Psoas muscle (tissue), 7 donors: ENCODE measurements at regions not wholly inside any gene's neighbourhood (a gene's known extent, or its start where the extent isn't known, plus 50 kb on each side); places are given as distances from the start of the nearest gene placed in this dataset.
"Not testable (repeated sequence)": the region's sequence is repeated elsewhere in the genome, so short reads cannot be mapped to it uniquely, and the experiment has no call there.

Experiments
- ATAC-seq, 4 donors: fragments of 200-7000 bp; cut with Tn5 transposase; one replicate each; pipeline ENCODE4 v1.9.1; 2020; ENCODE audit warnings: moderate library complexity in 3 of 4, mild to moderate bottlenecking in 2 of 4
- DNase-seq, 2 donors: peaks; one replicate each; pipeline ENCODE4 v3.0.0-alpha.2; 2020
- H3K27ac ChIP-seq: fragments of 200-600 bp; one replicate; pipeline ENCODE4 v1.8.0; 2022
- H3K27me3 ChIP-seq, 3 donors: fragments of 200-600 bp in 1 of 3; one replicate each; pipeline versions ENCODE4 v1.6.1 to v1.8.0; 2013 to 2022; ENCODE audit warnings: low read length in 2 of 3, mild to moderate bottlenecking in 2 of 3, moderate library complexity in 1 of 3; ENCODE audit not compliant: insufficient read depth in 3 of 3
- H3K36me3 ChIP-seq, 2 donors: fragments of 200-600 bp in 1 of 2; one replicate each; pipeline versions ENCODE4 v1.6.1 to v1.8.0; 2013 to 2022; ENCODE audit warnings: low read depth in 1 of 2, mild to moderate bottlenecking in 1 of 2, moderate library complexity in 1 of 2; ENCODE audit not compliant: insufficient read depth in 1 of 2
- H3K4me1 ChIP-seq: fragments of 200-600 bp; one replicate; pipeline ENCODE4 v1.8.0; 2022
- H3K4me3 ChIP-seq: fragments of 200-600 bp; one replicate; pipeline ENCODE4 v1.8.0; 2022; ENCODE audit warnings: mild to moderate bottlenecking
- H3K9me3 ChIP-seq: fragments of 200-600 bp; one replicate; pipeline ENCODE4 v1.8.0; 2022
- WGBS, 3 donors: extraction: QIAGEN DNeasy Blood & Tissue Kit; methylation state at CpG; one replicate each; pipeline versions ENCODE4 v1.1.6 to v1.1.7; 2013; 5-methylcytosine and 5-hydroxymethylcytosine counted together
- intact Hi-C, 2 donors: fragments of 100-400 bp; cut with DNase I; formaldehyde crosslinking; loops; one replicate each; pipeline versions ENCODE4 v1.11.0 to v1.14.2; 2022
- TF ChIP-seq, protein P1 (sequence below): fragments of 200-600 bp; IDR thresholded peaks from one replicate; pipeline ENCODE4 v1.8.0; 2022; ENCODE audit warnings: antibody characterized with exemption
- donor health status: healthy with polysubstance abuse.
- donor health status: DM: no; HTN: no; CAD: no; lungs with moderate emphysema.
- donor health status: Bipolar disorder and iron deficiency.
- donor health status: healthy.
- donor health status: DM: yes; HTN: yes; CAD: no.
- donor health status: DM: no; HTN: no; CAD: no.
- donor health status: DM: yes; HTN: yes; CAD: no.

DNA sequence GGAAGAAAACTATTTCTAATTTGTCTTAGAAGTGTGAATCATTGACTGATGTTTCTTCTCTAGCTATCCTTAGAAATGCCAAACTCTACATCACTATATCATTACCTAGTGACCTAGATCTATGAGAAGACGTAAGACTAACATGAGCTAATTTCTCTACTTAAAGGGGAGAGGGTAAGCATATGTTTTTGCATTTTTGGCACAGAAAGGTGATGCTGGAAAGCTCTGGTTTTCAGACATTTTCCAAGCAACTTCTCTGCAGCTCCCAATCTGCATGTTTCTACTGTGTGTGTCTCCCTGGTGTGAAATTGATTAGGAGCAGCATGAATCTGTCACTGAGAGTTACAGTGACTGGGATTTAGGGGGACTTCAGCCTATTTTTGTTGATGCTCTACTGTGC lies 235.2 kb upstream of the LINC00305 start:
- intact Hi-C loops: no loop called here
- ATAC-seq (no peak), DNase-seq (no peak)
- no peak overlapping the region for H3K4me3 ChIP-seq
- H3K27ac ChIP-seq: no peak overlapping the region
- 30 to 38% (median 36%) methylated on average over 1 of the region's 1 CpG for WGBS, 3 donors
- H3K27me3 ChIP-seq: no peaks in the 10 kb centered on the region
- TF ChIP-seq, protein P1, sequence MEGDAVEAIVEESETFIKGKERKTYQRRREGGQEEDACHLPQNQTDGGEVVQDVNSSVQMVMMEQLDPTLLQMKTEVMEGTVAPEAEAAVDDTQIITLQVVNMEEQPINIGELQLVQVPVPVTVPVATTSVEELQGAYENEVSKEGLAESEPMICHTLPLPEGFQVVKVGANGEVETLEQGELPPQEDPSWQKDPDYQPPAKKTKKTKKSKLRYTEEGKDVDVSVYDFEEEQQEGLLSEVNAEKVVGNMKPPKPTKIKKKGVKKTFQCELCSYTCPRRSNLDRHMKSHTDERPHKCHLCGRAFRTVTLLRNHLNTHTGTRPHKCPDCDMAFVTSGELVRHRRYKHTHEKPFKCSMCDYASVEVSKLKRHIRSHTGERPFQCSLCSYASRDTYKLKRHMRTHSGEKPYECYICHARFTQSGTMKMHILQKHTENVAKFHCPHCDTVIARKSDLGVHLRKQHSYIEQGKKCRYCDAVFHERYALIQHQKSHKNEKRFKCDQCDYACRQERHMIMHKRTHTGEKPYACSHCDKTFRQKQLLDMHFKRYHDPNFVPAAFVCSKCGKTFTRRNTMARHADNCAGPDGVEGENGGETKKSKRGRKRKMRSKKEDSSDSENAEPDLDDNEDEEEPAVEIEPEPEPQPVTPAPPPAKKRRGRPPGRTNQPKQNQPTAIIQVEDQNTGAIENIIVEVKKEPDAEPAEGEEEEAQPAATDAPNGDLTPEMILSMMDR: no peak
- H3K9me3 ChIP-seq: no peaks in the 10 kb centered on the region
- H3K4me1 ChIP-seq: no peaks in the 10 kb centered on the region
- H3K36me3 ChIP-seq: no peaks in the 10 kb centered on the region

DNA sequence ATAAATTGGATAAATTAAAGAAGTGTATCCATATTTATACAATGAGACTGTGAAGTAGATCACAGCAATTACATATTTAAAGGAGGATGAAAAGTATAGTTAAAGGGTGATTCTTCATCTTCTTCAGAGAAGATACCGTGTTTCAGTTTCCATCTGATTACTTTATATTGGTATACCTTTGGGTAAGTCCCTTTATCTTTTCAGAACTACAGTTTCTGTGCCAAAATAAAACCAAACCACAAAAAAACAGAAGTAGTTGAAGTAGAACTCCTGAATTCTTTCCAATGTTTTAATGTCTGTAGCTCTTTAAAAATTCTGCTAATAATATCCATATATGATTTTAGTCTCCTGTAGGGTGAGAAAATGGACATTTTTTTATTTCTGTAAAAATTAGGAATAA lies 231.2 kb upstream of the LINC00305 start:
- Histone ChIP-seq H3K4me1 (no peaks in the 10 kb centered on the region), H3K36me3 (no peaks in the 10 kb centered on the region), H3K4me3 (no peak overlapping the region), H3K27ac (no peak overlapping the region), H3K27me3 (no peaks in the 10 kb centered on the region), H3K9me3 (peaks cover 4% of the 10 kb centered on the region)
- TF ChIP-seq, protein P1: no peak
- WGBS, 3 donors: 71 to 86% (median 81%) methylated on average over 1 of the region's 1 CpG
- ATAC-seq (no peak), DNase-seq (no peak)
- intact Hi-C loops: no loop called here

DNA sequence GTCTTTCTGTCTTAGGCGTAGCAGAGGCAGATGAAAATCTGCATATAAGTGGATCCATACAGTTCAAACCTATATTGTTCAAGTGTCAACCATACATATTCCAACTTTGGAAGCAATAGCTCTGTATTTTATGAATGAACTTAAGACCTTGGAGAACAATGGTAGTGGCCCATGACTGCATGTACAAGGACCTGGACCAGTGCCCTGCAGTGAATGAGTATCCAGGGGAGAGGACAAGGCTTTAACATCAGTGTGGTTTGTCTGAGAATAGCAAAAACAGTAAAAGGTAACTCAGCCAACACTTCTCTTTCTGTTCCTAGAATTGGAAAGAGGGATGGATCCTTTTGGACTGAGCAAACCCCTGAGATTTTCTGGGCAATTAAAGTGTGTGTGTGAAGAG lies 230.8 kb upstream of the LINC00305 start:
- intact Hi-C loops: no loop called here
- H3K4me1 ChIP-seq: no peaks in the 10 kb centered on the region
- no peak overlapping the region for H3K4me3 ChIP-seq
- peaks cover 4% of the 10 kb centered on the region for H3K9me3 ChIP-seq
- no peaks in the 10 kb centered on the region for H3K36me3 ChIP-seq
- TF ChIP-seq, protein P1: no peak
- no peak overlapping the region for H3K27ac ChIP-seq
- WGBS, 3 donors: 84 to 96% (median 87%) methylated on average over 1 of the region's 1 CpG
- H3K27me3 ChIP-seq: no peaks in the 10 kb centered on the region
- no peak for DNase-seq
- ATAC-seq: no peak

DNA sequence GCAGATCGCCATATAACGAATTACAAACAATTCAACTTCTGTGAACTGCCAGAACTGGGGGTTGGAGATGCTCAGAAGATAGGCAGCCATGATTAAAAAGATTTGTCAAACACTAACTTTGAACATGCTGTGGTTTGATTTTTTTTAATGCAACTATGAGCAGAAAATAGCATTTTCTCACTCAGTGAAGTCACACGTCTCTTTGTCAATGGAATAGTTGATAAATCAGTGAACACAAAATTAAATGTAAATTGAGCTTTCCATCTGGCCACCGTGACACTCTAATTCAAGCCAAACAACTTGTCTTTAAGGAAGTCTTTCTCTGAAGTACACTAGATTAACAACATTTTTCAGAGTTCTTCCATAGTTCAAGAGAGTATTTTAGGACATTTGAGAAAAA lies 228.6 kb upstream of the LINC00305 start:
- Histone ChIP-seq H3K27me3 (no peaks in the 10 kb centered on the region), H3K4me3 (no peak overlapping the region), H3K27ac (no peak overlapping the region), H3K36me3 (no peaks in the 10 kb centered on the region), H3K9me3 (peaks cover 4% of the 10 kb centered on the region), H3K4me1 (no peaks in the 10 kb centered on the region)
- 58 to 71% (median 61%) methylated on average over 4 of the region's 4 CpGs for WGBS, 3 donors
- intact Hi-C loops: no loop called here
- TF ChIP-seq, protein P1: no peak
- ATAC-seq (no peak), DNase-seq (no peak)

DNA sequence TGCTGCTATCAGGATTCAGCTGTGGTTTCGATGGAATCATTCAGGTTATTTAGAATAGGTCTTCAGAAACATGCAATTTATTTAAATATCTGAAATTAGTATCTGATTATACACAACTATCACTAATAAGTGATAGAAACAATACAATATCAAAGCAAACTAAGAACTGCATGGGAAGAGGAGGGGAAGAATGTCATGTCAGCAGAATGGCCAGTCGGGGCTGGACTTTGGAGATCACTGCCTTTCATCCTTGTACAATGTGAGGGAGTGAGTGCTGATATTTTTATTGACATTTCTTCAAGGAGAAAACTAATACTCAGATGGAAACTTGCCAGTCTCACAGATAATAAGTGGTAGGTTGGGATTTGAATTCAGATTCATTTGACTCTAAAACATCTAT lies 224.0 kb upstream of the LINC00305 start:
- Histone ChIP-seq H3K27me3 (no peaks in the 10 kb centered on the region), H3K9me3 (peaks cover 4% of the 10 kb centered on the region), H3K36me3 (no peaks in the 10 kb centered on the region), H3K27ac (no peak overlapping the region), H3K4me3 (no peak overlapping the region), H3K4me1 (no peaks in the 10 kb centered on the region)
- intact Hi-C loops: no loop called here
- WGBS, 3 donors: 77 to 85% (median 82%) methylated on average over 2 of the region's 2 CpGs
- no peak for DNase-seq
- no peak for ATAC-seq
- TF ChIP-seq, protein P1: no peak

DNA sequence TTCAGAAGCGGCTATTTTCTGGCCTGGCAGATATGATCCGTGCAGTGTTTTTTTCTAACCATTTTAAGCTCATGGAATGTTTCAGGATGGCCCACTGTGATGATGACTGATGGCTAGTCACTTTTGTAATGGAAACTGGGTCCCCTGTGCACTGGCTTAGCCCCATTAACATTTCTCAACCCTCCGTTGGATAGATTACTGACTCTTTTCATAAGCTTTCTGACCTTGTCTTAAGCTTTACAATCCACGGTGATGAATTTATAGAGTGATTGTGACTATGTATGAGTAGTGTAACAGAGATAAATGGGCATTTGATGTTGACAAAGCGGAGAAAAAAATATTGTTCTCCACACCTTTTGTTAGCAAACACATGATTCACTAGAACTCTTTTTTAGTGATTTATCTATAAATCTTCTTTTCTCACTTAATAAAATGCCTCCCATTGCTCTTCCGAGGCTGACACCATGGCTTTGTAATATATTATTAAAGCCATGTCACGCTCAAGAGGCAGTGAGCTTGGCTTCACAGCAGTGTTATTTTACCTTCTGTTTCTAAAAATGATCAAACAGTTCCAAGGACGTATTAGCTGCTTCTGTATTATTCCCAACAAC lies 221.0 kb upstream of the LINC00305 start:
- WGBS, 3 donors: 48 to 62% (median 55%) methylated on average over 6 of the region's 8 CpGs
- intact Hi-C loops: not testable (repeated sequence)

More for the DNA sequence above, 221.0 kb upstream of the LINC00305 start:
- H3K4me1 ChIP-seq, DNase-seq, H3K27ac ChIP-seq, H3K4me3 ChIP-seq, ATAC-seq, H3K9me3 ChIP-seq, H3K36me3 ChIP-seq, H3K27me3 ChIP-seq: not testable (repeated sequence)
